ENCODE measurements at regions not wholly inside any gene's neighbourhood (a gene's known extent, or its start where the extent isn't known, plus 50 kb on each side); places are given as distances from the start of the nearest gene placed in this dataset.

- TF ChIP-seq NFRKB (IDR thresholded peaks at IDR 0.05) (no peak), FOXM1 (IDR thresholded peaks at IDR 0.05; ENCODE audit: borderline replicate concordance) (no peak), SP1 (IDR thresholded peaks at IDR 0.05) (no peak), TARDBP (IDR thresholded peaks at IDR 0.05) (no peak), BHLHE40 (IDR thresholded peaks at IDR 0.05; ENCODE audit: borderline replicate concordance) (no peak), PKNOX1 (IDR thresholded peaks at IDR 0.05) (no peak), ARNT (IDR thresholded peaks at IDR 0.05) (no peak), FOXK2 (IDR thresholded peaks at IDR 0.05) (no peak)
Measured at GRCh38 chr21:21957490-21957889, 959.3 kb downstream of the NCAM2 start.
